ENCODE measurements at regions not wholly inside any gene's neighbourhood (a gene's known extent, or its start where the extent isn't known, plus 50 kb on each side); places are given as distances from the start of the nearest gene placed in this dataset.
"Not testable (repeated sequence)": the region's sequence is repeated elsewhere in the genome, so short reads cannot be mapped to it uniquely, and the experiment has no call there.

GRCh38 chr18:3345885-3346284, 84.0 kb downstream of the MYL12B start:
- Histone ChIP-seq H3K4me3 (ENCODE audit: low read depth, low read length) (no peak overlapping the region), H3K4me1 (ENCODE audit: control insufficient read depth, insufficient read depth, low read length, unreplicated experiment) (peaks cover 5% of the 10 kb centered on the region), H2AFZ (ENCODE audit: low read length, unreplicated experiment) (no peak overlapping the region), H3K79me2 (ENCODE audit: control insufficient read depth, insufficient read depth, low read length, unreplicated experiment) (no peaks in the 10 kb centered on the region), H3K36me3 (ENCODE audit: insufficient read depth, low read length) (no peaks in the 10 kb centered on the region), H3K27ac (ENCODE audit: low read depth, low read length) (no peak overlapping the region), H3K27me3 (ENCODE audit: insufficient read depth, low read length) (no peaks in the 10 kb centered on the region)

DNA sequence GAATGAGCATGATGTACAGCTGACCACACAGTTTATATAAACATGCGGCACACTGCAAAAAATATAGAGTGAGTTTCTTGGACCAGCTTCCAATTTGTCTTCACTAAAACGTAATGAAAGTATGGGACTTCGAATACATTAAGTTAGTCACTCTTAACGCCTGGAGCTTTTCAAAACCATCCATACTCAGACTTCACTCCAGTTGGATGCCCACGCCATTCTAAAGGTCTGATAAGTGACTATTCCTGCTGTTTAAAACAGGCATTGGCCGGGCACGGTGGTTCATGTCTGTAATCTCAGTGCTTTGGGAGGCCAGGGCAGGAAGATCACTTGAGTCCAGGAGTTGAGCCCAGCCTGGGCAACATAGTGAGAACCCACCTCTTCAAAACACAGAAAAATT, 84.6 kb downstream of the MYL12B start:
- H3K27ac ChIP-seq (ENCODE audit: low read depth, low read length) = no peak overlapping the region
- no peaks in the 10 kb centered on the region for H3K79me2 ChIP-seq (ENCODE audit: control insufficient read depth, insufficient read depth, low read length, unreplicated experiment)
- no peak overlapping the region for H2AFZ ChIP-seq (ENCODE audit: low read length, unreplicated experiment)
- H3K4me1 ChIP-seq (ENCODE audit: control insufficient read depth, insufficient read depth, low read length, unreplicated experiment) = peaks cover 5% of the 10 kb centered on the region
- H3K27me3 ChIP-seq (ENCODE audit: insufficient read depth, low read length) = no peaks in the 10 kb centered on the region
- H3K36me3 ChIP-seq (ENCODE audit: insufficient read depth, low read length) = no peaks in the 10 kb centered on the region
- H3K4me3 ChIP-seq (ENCODE audit: low read depth, low read length) = no peak overlapping the region

- no peak overlapping the region for H3K27ac ChIP-seq (ENCODE audit: low read depth, low read length)
- no peaks in the 10 kb centered on the region for H3K27me3 ChIP-seq (ENCODE audit: insufficient read depth, low read length)
- H2AFZ ChIP-seq (ENCODE audit: low read length, unreplicated experiment) = no peak overlapping the region
- H3K4me3 ChIP-seq (ENCODE audit: low read depth, low read length) = no peak overlapping the region
- H3K36me3 ChIP-seq (ENCODE audit: insufficient read depth, low read length) = no peaks in the 10 kb centered on the region
- no peaks in the 10 kb centered on the region for H3K79me2 ChIP-seq (ENCODE audit: control insufficient read depth, insufficient read depth, low read length, unreplicated experiment)
- peaks cover 5% of the 10 kb centered on the region for H3K4me1 ChIP-seq (ENCODE audit: control insufficient read depth, insufficient read depth, low read length, unreplicated experiment)
Observed at GRCh38 chr18:3347286-3347803, 85.4 kb downstream of the MYL12B start.

- Histone ChIP-seq H3K27ac (ENCODE audit: low read depth, low read length) (no peak overlapping the region), H3K36me3 (ENCODE audit: insufficient read depth, low read length) (no peaks in the 10 kb centered on the region), H3K4me3 (ENCODE audit: low read depth, low read length) (no peak overlapping the region), H2AFZ (ENCODE audit: low read length, unreplicated experiment) (no peak overlapping the region), H3K27me3 (ENCODE audit: insufficient read depth, low read length) (no peaks in the 10 kb centered on the region), H3K79me2 (ENCODE audit: control insufficient read depth, insufficient read depth, low read length, unreplicated experiment) (no peaks in the 10 kb centered on the region), H3K4me1 (ENCODE audit: control insufficient read depth, insufficient read depth, low read length, unreplicated experiment) (peaks cover 5% of the 10 kb centered on the region)
Observed at GRCh38 chr18:3348176-3348575, 86.2 kb downstream of the MYL12B start.

DNA sequence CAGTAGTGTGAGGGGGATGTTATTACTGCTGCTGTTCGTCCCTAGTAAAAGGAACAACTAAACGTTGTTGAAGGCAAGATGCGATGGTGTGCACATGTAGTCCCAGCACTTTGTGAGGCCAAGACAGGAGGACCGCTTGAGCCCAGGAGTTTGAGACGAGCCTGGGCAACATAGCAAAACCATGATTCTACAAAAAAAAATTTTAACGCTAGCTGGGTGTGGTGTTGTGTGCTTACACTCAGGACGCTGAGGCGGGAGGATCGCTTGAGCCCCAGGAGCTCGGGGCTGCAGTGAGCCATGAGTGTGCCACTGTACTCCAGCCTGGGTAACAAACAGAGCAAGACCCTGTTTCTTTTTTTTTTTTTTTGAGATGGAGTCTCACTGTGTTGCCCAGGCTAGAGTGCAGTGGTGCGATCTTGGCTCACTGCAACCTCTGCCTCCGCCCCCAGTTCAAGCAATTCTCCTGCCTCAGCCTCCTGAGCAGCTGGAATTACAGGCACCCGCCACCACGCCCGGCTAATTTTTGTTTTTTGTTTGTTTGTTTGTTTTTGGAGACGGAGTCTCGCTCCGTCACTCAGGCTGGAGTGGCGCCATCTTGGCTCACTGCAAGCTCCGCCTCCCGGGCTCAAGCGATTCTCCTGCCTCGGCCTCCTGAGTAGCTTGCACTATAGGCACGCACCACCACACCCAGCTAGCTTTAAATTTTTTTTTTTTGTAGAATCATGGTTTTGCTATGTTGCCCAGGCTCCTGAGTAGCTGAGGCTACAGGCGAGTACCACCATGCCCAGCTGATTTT, 87.3 kb downstream of the MYL12B start:
- H3K4me1 ChIP-seq (ENCODE audit: control insufficient read depth, insufficient read depth, low read length, unreplicated experiment); H3K27me3 ChIP-seq (ENCODE audit: insufficient read depth, low read length); H3K36me3 ChIP-seq (ENCODE audit: insufficient read depth, low read length); H3K27ac ChIP-seq (ENCODE audit: low read depth, low read length); H3K4me3 ChIP-seq (ENCODE audit: low read depth, low read length); H3K79me2 ChIP-seq (ENCODE audit: control insufficient read depth, insufficient read depth, low read length, unreplicated experiment); H2AFZ ChIP-seq (ENCODE audit: low read length, unreplicated experiment): not testable (repeated sequence)

- H2AFZ ChIP-seq (ENCODE audit: low read length, unreplicated experiment) = no peak overlapping the region
- H3K27me3 ChIP-seq (ENCODE audit: insufficient read depth, low read length) = no peaks in the 10 kb centered on the region
- H3K4me3 ChIP-seq (ENCODE audit: low read depth, low read length) = no peak overlapping the region
- H3K4me1 ChIP-seq (ENCODE audit: control insufficient read depth, insufficient read depth, low read length, unreplicated experiment) = peaks cover 5% of the 10 kb centered on the region
- H3K79me2 ChIP-seq (ENCODE audit: control insufficient read depth, insufficient read depth, low read length, unreplicated experiment) = no peaks in the 10 kb centered on the region
- no peaks in the 10 kb centered on the region for H3K36me3 ChIP-seq (ENCODE audit: insufficient read depth, low read length)
- no peak overlapping the region for H3K27ac ChIP-seq (ENCODE audit: low read depth, low read length)
Observed at GRCh38 chr18:3350021-3350420, 88.1 kb downstream of the MYL12B start.

GRCh38 chr18:3350566-3351527, 88.9 kb downstream of the MYL12B start:
- Histone ChIP-seq H3K79me2 (ENCODE audit: control insufficient read depth, insufficient read depth, low read length, unreplicated experiment) (no peaks in the 10 kb centered on the region), H3K27ac (ENCODE audit: low read depth, low read length) (no peak overlapping the region), H2AFZ (ENCODE audit: low read length, unreplicated experiment) (no peak overlapping the region), H3K27me3 (ENCODE audit: insufficient read depth, low read length) (no peaks in the 10 kb centered on the region), H3K4me1 (ENCODE audit: control insufficient read depth, insufficient read depth, low read length, unreplicated experiment) (peaks cover 5% of the 10 kb centered on the region), H3K36me3 (ENCODE audit: insufficient read depth, low read length) (no peaks in the 10 kb centered on the region), H3K4me3 (ENCODE audit: low read depth, low read length) (no peak overlapping the region)

DNA sequence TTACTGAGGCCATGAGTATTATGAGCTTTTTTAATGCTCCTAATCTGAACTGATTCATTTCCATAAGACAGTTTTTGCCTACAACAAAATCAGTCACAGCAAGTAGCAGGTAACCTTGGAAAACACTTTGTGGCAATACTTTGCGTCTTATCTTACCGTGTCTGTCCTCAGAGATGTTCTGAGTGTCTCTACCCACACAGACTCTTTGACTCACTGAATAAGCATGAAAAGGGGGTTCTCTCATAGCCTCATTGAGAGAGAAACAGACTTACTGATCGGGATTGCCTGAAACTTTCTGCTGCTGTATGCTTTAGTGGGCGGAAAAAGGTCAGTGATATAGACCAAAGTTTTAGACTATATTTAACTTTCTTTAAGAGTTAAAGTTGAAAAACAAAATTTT, 92.6 kb downstream of the MYL12B start:
- Histone ChIP-seq H3K36me3 (ENCODE audit: insufficient read depth, low read length) (no peaks in the 10 kb centered on the region), H3K27me3 (ENCODE audit: insufficient read depth, low read length) (no peaks in the 10 kb centered on the region), H3K27ac (ENCODE audit: low read depth, low read length) (no peak overlapping the region), H3K4me3 (ENCODE audit: low read depth, low read length) (no peak overlapping the region), H3K79me2 (ENCODE audit: control insufficient read depth, insufficient read depth, low read length, unreplicated experiment) (no peaks in the 10 kb centered on the region), H2AFZ (ENCODE audit: low read length, unreplicated experiment) (no peak overlapping the region), H3K4me1 (ENCODE audit: control insufficient read depth, insufficient read depth, low read length, unreplicated experiment) (peaks cover 5% of the 10 kb centered on the region)

- no peaks in the 10 kb centered on the region for H3K27me3 ChIP-seq (ENCODE audit: insufficient read depth, low read length)
- H3K27ac ChIP-seq (ENCODE audit: low read depth, low read length) = no peak overlapping the region
- H3K79me2 ChIP-seq (ENCODE audit: control insufficient read depth, insufficient read depth, low read length, unreplicated experiment) = no peaks in the 10 kb centered on the region
- no peak overlapping the region for H3K4me3 ChIP-seq (ENCODE audit: low read depth, low read length)
- H3K36me3 ChIP-seq (ENCODE audit: insufficient read depth, low read length) = no peaks in the 10 kb centered on the region
- H2AFZ ChIP-seq (ENCODE audit: low read length, unreplicated experiment) = no peak overlapping the region
- no peaks in the 10 kb centered on the region for H3K4me1 ChIP-seq (ENCODE audit: control insufficient read depth, insufficient read depth, low read length, unreplicated experiment)
Observed at GRCh38 chr18:3356614-3357013, 93.4 kb upstream of the TGIF1 start.

DNA sequence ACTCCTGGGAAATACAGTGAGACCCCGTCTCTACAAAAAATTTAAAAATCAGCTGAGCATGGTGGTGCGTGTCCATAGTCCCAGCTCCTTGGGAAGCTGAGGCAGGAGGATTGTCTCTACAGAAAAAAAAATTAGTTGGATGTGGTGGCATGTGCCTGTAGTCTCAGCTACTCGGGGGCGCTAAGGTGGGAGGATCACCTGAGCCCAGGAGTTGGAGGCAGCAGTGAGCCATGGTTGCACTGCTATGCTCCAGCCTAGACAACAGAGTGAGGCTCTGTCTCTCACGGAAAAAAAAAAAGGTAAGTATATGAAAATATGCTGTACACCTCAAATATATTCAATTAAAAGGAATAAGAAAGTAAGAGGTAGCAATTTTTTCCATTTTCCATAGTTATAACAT, 92.5 kb upstream of the TGIF1 start:
- H3K79me2 ChIP-seq (ENCODE audit: control insufficient read depth, insufficient read depth, low read length, unreplicated experiment) = no peaks in the 10 kb centered on the region
- H2AFZ ChIP-seq (ENCODE audit: low read length, unreplicated experiment) = no peak overlapping the region
- no peak overlapping the region for H3K27ac ChIP-seq (ENCODE audit: low read depth, low read length)
- H3K4me3 ChIP-seq (ENCODE audit: low read depth, low read length) = no peak overlapping the region
- no peaks in the 10 kb centered on the region for H3K4me1 ChIP-seq (ENCODE audit: control insufficient read depth, insufficient read depth, low read length, unreplicated experiment)
- H3K27me3 ChIP-seq (ENCODE audit: insufficient read depth, low read length) = no peaks in the 10 kb centered on the region
- no peaks in the 10 kb centered on the region for H3K36me3 ChIP-seq (ENCODE audit: insufficient read depth, low read length)
